Left ventricle myocardium inferior (tissue), 1 donor: ENCODE measurements at regions not wholly inside any gene's neighbourhood (a gene's known extent, or its start where the extent isn't known, plus 50 kb on each side); places are given as distances from the start of the nearest gene placed in this dataset.

ENCODE experiments used
- DNase-seq: peaks from one replicate; pipeline ENCODE4 v3.0.0-alpha.2; 2020
- H3K27ac ChIP-seq: fragments of 200-600 bp; replicated peaks from 2 replicates; pipeline ENCODE4 v1.8.0; 2021
- H3K27me3 ChIP-seq: fragments of 200-600 bp; 2 replicates; pipeline ENCODE4 v1.8.0; 2021; ENCODE audit warnings: low read depth
- H3K36me3 ChIP-seq: fragments of 200-600 bp; 2 replicates; pipeline ENCODE4 v1.8.0; 2021
- H3K4me1 ChIP-seq: fragments of 200-600 bp; 2 replicates; pipeline ENCODE4 v1.8.0; 2021
- H3K4me3 ChIP-seq: fragments of 200-600 bp; 2 replicates; pipeline ENCODE4 v1.8.0; 2021; ENCODE audit warnings: mild to moderate bottlenecking, moderate library complexity
- H3K9me3 ChIP-seq: fragments of 200-600 bp; replicated peaks from 2 replicates; pipeline ENCODE4 v1.8.0; 2021
- intact Hi-C: fragments of 100-400 bp; cut with micrococcal nuclease; formaldehyde crosslinking; loops from one replicate; pipeline ENCODE4 v1.11.0; 2022
- TF ChIP-seq, protein P1 (sequence below): fragments of 200-600 bp; IDR thresholded peaks from 2 replicates; pipeline ENCODE4 v1.8.0; 2021; ENCODE audit warnings: antibody characterized with exemption, mild to moderate bottlenecking, borderline replicate concordance
- donor health status: DM: no; HTN: yes; CAD: no; lungs with severe emphysema.

DNA sequence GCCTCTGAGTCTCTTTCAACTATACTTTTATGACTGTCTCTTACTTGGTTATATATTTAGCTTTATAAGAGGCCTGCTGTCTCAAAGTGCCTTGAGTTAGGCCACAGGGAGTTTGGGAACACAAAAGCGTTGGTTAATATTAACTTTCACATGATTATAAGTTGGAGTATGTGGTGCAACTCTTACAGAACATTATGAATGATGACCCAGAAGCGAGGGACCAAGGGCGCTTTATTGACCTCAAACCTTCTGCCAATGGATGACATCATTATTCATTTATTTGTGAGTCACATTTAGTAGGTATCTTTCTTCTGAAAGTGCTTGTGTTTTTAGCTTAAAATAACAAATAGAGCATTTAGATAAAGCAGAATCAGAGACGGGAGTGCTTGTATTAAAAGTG is 298.0 kb upstream of the ZC3H12C start:
- TF ChIP-seq, protein P1, sequence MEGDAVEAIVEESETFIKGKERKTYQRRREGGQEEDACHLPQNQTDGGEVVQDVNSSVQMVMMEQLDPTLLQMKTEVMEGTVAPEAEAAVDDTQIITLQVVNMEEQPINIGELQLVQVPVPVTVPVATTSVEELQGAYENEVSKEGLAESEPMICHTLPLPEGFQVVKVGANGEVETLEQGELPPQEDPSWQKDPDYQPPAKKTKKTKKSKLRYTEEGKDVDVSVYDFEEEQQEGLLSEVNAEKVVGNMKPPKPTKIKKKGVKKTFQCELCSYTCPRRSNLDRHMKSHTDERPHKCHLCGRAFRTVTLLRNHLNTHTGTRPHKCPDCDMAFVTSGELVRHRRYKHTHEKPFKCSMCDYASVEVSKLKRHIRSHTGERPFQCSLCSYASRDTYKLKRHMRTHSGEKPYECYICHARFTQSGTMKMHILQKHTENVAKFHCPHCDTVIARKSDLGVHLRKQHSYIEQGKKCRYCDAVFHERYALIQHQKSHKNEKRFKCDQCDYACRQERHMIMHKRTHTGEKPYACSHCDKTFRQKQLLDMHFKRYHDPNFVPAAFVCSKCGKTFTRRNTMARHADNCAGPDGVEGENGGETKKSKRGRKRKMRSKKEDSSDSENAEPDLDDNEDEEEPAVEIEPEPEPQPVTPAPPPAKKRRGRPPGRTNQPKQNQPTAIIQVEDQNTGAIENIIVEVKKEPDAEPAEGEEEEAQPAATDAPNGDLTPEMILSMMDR: no peak
- no peak for DNase-seq
- intact Hi-C loops: no loop called here
- H3K4me1 ChIP-seq: no peaks in the 10 kb centered on the region
- H3K4me3 ChIP-seq: no peak overlapping the region
- no peaks in the 10 kb centered on the region for H3K36me3 ChIP-seq
- no peaks in the 10 kb centered on the region for H3K9me3 ChIP-seq
- no peaks in the 10 kb centered on the region for H3K27me3 ChIP-seq
- no peak overlapping the region for H3K27ac ChIP-seq

DNA sequence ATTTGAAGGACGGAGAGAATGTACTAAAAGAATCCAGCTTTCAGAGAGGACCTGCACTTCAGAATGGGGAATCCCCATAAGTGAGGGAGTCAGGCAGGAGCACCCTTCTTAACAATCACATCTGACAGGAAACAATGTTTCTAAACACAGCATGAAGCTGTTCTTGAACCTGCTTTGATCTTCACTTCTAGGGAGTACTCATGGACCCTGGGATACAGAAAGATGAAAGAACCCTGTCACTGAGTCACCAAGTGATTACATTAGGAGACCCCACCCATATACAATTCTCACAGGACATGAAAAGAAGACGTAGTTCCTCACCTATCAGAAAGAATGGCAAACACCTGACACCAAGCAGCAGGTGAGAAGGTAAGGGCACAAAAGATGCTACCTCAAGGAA is 296.9 kb upstream of the ZC3H12C start:
- Histone ChIP-seq H3K36me3 (no peaks in the 10 kb centered on the region), H3K27me3 (no peaks in the 10 kb centered on the region), H3K27ac (no peak overlapping the region), H3K4me1 (no peaks in the 10 kb centered on the region), H3K4me3 (no peak overlapping the region), H3K9me3 (peaks cover 3% of the 10 kb centered on the region)
- DNase-seq: no peak
- TF ChIP-seq, protein P1: no peak
- intact Hi-C loops: no loop called here

DNA sequence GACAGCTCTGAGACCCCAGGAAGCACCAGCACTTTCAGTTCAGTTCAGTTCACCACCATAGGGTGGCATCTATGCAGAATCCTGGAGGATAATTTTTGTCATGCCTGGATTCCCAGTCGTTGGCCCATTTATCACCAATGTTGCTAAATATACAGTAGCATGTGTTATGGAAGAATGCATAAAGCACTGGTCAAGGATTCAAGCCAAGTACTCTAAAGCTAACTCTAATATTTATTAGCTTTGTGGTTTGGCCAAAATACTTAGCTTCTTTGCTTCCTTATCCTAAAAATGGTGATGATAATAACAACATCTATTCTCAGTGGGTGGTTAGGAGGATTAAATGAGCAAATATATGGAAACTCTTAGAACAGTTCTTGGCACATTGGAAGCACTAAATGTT is 294.7 kb upstream of the ZC3H12C start:
- H3K27ac ChIP-seq: no peak overlapping the region
- H3K4me3 ChIP-seq: no peak overlapping the region
- intact Hi-C loops: no loop called here
- no peaks in the 10 kb centered on the region for H3K36me3 ChIP-seq
- H3K4me1 ChIP-seq: no peaks in the 10 kb centered on the region
- TF ChIP-seq, protein P1: no peak
- peaks cover 3% of the 10 kb centered on the region for H3K9me3 ChIP-seq
- no peak for DNase-seq
- no peaks in the 10 kb centered on the region for H3K27me3 ChIP-seq

DNA sequence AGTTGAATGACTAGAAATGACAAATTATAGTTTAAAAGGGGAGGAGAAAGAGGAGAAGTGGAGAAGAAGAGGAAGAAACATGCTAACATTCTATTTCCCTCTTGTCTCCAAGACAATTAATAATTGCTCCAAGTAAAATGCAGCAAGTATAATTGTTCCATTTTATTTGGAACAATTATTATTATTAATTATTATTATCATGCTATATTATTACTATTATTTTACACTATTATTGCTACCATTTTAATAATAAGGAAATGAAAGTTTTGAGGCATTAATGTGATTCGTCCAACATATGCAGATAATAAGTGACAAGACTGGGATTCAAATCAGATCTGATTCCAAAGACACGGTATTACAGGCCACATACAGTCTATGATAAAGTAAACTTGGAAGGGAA is 293.6 kb upstream of the ZC3H12C start:
- TF ChIP-seq, protein P1: no peak
- Histone ChIP-seq H3K4me3 (no peak overlapping the region), H3K9me3 (peaks cover 3% of the 10 kb centered on the region), H3K27ac (no peak overlapping the region), H3K4me1 (no peaks in the 10 kb centered on the region), H3K36me3 (no peaks in the 10 kb centered on the region), H3K27me3 (no peaks in the 10 kb centered on the region)
- intact Hi-C loops: no loop called here
- no peak for DNase-seq

DNA sequence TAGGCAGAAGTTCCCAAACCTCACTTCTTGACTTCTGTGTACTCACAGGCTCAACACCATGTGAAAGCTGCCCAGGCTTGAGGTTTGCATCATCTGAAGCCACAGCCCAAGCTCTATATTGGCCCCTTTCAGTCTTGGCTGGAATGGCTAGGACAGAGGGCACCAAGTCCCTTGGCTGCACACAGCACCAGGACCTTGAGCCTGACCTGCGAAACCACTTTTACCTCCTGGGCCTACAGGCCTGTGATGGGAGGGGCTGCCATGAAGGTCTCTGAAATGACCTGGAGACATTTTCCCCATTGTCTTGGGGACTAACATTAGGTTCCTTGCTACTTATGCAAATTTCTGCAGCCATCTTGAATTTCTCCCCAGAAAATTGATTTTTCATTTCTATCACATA is 288.3 kb upstream of the ZC3H12C start:
- H3K9me3 ChIP-seq: peaks cover 27% of the 10 kb centered on the region
- no peaks in the 10 kb centered on the region for H3K36me3 ChIP-seq
- intact Hi-C loops: no loop called here
- H3K4me3 ChIP-seq: no peak overlapping the region
- TF ChIP-seq, protein P1: no peak
- DNase-seq: no peak
- no peaks in the 10 kb centered on the region for H3K4me1 ChIP-seq
- no peaks in the 10 kb centered on the region for H3K27me3 ChIP-seq
- no peak overlapping the region for H3K27ac ChIP-seq

DNA sequence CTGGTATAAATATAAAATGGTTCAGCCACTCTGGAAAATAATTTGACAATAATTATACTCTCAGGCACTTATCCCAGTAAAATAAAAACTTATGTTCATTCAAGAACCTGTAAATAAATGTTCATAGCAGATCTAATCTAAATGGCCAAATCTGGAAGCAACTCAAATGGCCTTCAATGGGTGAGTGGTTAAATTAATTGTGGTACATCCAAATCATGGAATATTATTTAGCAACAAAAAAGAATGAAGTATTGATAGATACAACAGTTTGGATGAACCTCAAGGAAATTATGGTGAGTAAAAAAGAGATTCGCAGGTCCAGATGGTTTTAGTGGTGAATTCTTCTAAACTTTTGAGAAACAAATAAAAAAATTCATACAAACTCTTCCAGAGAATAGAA is 287.0 kb upstream of the ZC3H12C start:
- no peak for DNase-seq
- Histone ChIP-seq H3K27me3 (no peaks in the 10 kb centered on the region), H3K4me3 (no peak overlapping the region), H3K36me3 (no peaks in the 10 kb centered on the region), H3K4me1 (no peaks in the 10 kb centered on the region), H3K9me3 (peaks cover 24% of the 10 kb centered on the region), H3K27ac (no peak overlapping the region)
- TF ChIP-seq, protein P1: no peak
- intact Hi-C loops: no loop called here
